Activated CD4-positive, CD25-positive, alpha-beta regulatory T cell (primary cell): ENCODE measurements at regions not wholly inside any gene's neighbourhood (a gene's known extent, or its start where the extent isn't known, plus 50 kb on each side); places are given as distances from the start of the nearest gene placed in this dataset.

Source experiments
- DNase-seq, 4 experiments: peaks; one replicate each; lab custom pipeline; 2025; lab: John Stamatoyannopoulos, UW

GRCh38 chr22:22999523-22999922, 70.8 kb upstream of the GNAZ start:
- no peak for DNase-seq

GRCh38 chr22:23000657-23001347, 69.5 kb upstream of the GNAZ start:
- no peak for DNase-seq

- DNase-seq: no peak
Observed at GRCh38 chr22:23001463-23001862, 68.9 kb upstream of the GNAZ start.

- no peak for DNase-seq
Observed at GRCh38 chr22:23002612-23003180, 67.6 kb upstream of the GNAZ start.

GRCh38 chr22:23007823-23008222, 62.5 kb upstream of the GNAZ start:
- DNase-seq: no peak

- no peak for DNase-seq
Observed at GRCh38 chr22:23008896-23009295, 61.4 kb upstream of the GNAZ start.
